Left kidney (tissue), 1 donor: ENCODE measurements at regions not wholly inside any gene's neighbourhood (a gene's known extent, or its start where the extent isn't known, plus 50 kb on each side); places are given as distances from the start of the nearest gene placed in this dataset.

Experiments
- DNase-seq: peaks from one replicate; pipeline ENCODE4 v3.0.0-alpha.2; 2013

DNA sequence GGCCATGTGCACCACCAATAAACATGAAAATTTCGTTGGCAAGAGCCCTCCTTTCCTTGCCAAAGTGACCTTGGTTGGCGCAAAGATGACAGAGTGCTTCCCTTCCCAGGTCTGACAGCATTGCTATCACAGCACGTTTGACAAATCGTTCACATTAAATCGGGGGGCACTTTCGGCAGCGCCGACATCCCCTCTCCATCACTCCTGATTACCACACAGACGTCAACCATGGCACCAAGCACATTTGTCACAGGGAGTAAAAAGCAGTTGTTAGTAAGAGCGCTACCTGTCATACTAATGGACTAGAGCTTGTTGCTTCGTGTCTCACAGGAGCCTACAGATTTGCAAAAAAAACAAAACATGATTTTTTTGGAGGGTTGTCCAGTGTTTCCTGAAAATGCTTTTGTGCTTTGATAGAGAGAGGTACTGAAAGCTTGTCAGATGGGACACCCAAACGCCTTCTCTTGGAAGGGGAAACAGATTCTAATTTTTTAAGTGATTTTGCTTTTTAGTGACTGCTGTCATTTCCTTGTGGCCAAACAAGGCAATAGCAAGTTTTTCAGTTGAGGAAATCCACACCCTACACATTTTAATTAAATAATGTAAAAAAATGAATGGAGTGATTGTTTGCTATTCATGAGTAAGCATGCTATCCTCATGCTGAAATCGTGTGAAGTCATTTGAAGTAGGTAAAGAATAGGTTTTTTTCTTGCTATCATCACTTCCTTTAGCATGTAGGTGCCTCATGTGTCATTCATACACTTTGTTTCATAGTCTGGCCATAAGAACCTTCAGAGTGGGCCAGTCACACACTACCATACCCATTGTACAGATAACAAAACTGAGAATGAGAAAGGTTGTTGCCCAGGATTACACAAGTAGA lies 682.8 kb upstream of the WWC1 start:
- no peak for DNase-seq

DNA sequence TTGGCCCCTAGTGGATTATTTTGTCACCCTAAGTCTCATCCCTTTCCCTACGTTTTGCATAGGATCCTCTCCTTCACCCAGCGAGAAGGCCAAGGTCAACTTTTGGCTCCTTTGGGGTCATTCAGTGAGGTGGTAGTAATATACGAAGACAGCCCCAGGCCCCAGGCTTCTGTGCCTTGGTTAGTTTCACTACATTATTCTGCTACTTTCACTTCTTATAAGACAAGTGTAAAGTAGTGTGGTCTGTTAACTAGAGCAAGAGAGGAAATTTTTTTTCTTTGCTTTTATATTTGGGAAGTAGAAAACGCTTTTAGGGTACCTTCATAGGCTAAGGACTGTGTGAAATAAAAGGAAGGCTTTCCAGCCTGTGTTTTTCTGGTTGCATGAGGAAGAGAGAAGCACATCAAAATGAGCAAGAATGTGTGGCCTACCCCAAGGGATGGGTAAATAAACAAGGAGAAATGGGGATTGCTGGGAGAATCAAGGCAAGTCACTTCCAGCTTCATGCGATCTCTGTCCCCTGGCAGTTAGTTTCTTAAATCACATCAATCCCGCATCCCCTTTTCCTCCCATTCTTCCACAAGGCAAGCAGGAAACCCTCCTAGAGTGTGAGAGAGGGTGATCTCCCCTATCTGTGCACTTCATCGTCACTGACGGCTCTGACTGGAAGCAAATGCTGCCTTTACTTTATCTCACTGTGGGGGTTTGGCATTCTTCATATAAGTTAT lies 677.0 kb upstream of the WWC1 start:
- DNase-seq: no peak

DNA sequence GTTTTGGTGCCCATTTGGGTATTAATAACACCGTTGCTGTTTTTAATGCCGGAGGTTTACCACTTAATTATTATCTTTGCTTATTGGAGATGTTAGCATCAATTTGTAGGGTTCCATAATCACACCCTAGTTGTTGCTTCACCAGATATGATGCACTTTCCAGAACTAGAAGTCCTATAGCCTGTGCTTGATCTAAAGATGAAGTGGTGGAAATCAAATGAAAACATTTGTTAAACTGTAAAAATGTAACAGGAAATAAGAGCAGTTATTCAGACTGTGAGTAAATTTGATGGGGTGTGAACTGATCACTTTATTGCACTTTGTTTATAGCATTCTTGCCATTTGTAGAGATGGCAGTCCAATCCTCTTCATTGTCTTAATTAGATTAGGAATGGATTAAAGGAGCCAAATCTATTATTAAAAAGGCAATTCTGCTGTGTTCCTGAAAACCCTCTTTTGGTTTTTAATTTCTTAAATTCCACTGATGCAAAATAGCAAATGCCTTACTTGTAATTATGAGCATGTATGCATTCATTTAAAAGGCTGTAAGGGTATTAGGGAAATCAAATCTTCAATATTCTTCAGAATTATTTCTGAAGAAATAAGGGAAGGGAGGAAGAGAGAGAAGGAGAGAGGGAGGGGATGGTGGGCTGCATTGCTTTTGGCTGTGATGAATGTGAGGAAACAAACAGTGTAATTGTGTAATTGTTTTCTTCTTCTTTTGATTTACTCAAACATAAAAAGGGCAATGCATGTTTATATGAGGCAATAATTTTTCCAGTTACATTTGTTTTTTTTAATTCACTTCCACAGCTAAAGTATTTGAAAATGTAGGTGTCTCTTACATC lies 675.2 kb upstream of the WWC1 start:
- DNase-seq: no peak

DNA sequence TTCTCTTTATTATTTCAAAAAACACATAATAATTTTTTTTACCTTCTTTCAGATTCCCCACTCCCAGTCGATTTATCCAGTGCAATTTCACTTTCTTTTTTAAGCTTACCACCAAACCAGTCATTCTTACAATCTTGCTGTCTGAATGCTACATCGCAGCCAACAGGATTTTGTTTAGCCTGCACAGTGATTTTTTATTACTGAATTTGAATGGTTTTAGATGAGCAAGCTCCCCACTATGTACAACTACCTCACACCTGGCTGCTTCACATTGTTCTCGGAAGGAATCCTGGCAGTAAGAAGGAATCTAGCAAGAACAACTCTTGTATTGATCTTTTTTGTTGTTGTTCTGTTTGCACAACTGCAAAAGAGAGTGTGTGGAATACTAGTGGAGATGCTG lies 668.1 kb upstream of the WWC1 start:
- no peak for DNase-seq

DNA sequence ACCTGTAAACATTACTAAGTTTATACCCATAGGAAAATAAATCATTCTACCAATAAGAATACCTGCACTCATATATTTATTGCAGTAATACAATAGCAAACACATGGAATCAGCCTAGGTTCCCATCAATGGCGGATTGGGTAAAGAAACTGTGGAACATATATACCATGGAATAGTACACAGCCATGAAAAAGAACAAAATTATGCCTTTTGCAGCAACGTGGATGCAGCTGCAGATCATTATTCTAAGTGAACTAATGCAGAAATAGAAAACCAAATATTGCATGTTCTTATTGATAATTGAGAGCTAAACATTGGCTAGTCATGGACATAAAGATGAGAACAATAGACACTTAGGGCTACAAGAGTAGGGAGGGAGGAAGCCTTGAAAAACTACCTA lies 667.4 kb upstream of the WWC1 start:
- DNase-seq: no peak

DNA sequence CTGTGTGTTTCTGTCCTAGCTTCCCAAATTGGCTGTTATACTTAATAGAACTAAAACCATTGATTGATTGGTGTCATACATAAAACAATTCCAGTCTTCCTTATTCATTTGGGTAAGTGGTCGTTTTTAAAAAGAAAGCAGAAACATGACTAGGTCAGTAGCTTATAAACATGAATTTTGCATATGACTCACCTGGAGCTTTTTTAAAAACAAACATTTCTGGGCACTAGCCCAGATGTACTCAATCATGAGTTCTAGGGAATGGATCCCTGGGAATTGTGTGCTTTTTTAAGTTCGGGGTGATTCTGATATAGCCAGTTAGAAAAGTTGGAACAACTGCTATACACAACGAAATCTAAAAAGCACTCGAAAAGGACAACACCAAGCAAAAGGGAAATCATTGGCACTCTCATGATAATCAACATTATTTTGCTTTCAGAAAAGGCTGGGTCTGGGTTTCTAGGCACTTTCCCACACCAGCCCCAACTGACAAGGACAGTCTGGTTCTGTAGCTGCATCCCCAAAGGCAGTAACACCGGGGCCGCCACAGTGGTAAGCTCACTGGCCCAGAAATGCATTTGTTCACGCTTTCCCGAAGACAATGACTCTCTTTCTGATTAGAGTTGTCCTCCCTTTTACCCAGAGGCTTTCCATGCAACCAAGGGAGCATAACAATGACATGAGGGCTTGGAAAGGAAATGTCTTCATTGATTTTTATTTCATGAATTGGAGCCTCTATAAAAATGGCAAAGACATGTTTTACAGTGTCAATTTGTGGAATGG lies 664.9 kb upstream of the WWC1 start:
- no peak for DNase-seq

DNA sequence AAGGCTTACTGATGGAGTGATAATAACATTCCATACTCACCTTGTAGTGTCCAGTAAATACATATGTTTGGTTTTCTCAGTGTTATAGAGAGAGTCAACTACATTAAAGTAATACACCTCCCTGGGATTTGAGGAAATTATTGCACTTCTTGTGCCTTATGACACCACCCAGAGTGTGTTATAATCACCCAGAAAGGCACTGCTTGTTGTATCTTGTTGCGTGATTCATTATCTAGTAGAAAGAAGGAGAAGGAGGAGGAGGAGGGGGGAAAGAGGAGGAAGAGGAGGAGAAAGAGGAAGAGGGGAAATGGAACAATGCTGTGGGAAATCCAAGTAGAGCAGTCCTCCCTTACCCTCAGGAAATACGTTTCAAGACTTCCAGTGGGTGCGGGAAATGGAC lies 661.8 kb upstream of the WWC1 start:
- DNase-seq: no peak

DNA sequence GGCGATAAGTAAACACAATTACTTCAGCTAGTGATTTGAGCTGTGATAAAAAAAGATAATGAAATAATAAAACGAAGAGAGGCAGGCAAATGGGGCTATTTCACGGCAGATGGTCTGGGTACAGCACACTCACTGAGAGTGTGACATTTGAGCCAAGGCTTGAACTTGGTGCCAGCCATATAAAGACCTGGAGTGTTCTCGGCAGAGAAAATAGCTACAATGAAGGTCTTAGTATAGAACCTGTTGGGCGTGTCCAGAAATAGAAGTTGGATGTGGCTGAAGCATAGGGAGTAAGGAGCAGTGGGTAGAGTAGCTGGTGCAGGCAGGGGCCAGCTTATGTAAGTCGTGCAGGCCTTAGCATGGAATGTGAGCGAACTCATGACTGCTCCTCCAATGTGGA lies 660.3 kb upstream of the WWC1 start:
- no peak for DNase-seq

DNA sequence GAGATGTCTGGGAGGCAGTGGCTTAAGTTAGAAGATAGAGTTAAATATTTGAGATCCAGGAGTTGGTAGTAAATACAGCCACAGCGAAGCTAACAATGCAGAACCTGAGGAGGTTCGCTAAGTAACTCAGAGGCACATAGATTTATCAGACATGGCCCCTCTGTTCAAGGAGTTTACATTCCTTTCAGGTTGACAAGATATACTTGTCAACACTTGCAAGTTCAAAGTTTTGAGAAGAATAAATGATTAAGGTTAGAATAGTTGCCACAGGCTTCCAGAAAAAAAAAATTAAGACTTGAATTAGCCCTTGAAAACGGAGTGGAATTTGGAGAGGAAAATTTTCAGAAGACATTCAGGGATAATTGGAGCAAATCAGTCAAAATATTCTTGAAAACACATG lies 658.3 kb upstream of the WWC1 start:
- no peak for DNase-seq

DNA sequence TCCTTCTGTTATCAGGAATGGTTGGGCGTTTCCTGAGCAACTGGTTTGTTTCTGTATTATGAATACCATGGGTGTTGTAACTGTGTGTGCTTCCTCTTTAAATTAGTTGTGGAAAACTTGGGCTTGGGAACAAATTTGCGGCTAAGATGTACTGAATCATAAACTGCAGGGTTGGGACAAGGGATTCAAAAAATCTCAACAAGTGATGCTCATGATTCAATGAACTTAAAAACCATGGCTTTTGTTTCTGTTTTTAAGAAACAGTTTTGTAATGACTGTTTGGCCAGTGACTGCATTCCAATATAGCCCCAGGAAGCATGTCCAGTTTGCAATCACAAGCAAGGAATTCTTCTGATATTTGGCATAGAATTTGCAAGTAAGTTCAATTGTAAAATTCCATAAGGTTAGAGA lies 657.5 kb upstream of the WWC1 start:
- no peak for DNase-seq

DNA sequence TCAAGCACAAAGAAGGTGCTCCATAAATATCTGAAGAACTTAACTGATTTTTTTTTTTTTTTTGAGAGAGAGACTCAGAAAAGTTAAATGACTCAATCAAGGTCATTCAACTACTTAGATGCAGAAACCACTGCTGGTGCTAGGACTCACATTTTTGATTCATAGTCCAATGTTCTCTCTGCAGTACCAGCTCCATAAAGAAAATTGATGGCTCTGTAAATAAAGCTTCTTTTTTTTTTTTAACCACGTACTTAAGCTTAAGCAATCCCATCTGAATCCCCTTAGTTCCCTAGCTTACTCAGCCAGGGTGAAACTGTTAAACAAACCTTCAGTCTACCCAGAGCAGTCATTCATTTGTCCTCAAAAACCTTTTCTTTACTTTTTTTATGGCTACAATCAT lies 657.0 kb upstream of the WWC1 start:
- DNase-seq: no peak

DNA sequence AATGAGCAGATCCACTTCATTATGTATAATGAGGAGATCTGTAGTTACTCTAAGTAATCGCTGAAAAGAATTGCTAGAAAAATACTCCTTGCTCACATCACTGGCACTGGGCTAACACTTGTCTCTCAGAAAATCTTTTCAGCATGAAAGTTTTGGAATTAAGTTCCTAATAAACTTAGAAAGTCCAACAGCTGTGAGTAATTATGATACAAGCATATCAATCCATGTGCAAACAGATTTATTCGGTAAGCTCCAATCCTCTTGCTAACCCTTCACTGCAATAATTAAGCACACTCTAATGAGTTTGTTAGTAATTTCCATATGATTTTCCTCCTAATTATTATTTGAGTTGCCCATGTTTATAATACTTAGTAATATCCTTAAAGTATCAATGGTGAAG lies 652.6 kb upstream of the WWC1 start:
- no peak for DNase-seq

DNA sequence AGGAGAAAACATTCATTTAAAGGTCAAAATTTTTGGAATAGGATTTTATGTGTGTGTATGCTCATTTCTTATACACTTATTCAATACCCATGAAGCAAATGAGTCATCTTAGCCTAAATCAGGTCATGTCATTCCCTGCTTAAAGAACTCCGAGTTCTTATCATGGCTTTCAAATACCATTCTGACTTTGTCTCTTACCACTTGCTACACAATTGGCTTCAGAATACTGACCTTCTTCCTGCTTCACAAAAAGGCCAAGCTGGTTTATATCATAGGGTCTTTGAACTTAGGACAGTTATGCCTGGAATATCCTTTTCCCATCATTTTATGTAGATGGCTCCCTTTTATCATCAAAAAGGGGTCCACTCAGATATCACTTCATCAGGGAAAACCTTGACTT lies 652.2 kb upstream of the WWC1 start:
- DNase-seq: no peak

DNA sequence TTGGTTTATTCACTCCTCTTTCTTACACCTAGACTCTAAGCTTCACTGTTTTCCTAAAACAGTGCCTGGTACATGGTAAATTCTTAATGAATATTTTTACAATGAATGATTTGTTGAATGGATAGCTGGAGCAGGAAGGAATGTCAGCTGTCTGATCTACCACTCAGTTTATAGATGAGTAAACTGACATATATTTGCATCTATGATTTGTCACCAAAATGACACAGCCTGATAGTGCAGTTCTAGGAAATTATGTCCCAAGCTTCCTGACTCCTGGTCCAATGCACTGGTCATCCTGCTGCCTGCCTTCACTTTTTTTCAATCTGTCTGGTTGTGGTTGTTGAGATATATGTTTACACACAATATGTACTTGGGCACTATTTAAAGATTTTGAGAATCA lies 651.7 kb upstream of the WWC1 start:
- DNase-seq: no peak

DNA sequence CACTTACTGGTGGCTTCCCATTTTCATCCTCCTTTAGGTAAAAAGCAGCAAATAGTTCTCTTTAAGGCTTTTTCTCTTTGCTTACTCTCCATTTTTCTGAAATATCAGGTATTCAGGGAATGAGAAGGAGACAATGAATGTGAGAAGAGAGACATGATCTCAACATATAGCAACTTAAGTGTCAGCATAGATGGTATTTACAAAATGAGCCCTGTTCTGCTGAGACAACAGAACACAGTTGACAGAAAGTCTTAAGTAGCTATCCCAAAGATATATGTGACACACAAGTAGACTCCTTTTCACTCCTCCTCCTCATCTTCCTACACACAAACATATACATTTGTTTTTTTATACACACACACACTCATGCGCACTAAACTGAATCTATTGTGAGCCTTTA lies 649.3 kb upstream of the WWC1 start:
- DNase-seq: no peak

DNA sequence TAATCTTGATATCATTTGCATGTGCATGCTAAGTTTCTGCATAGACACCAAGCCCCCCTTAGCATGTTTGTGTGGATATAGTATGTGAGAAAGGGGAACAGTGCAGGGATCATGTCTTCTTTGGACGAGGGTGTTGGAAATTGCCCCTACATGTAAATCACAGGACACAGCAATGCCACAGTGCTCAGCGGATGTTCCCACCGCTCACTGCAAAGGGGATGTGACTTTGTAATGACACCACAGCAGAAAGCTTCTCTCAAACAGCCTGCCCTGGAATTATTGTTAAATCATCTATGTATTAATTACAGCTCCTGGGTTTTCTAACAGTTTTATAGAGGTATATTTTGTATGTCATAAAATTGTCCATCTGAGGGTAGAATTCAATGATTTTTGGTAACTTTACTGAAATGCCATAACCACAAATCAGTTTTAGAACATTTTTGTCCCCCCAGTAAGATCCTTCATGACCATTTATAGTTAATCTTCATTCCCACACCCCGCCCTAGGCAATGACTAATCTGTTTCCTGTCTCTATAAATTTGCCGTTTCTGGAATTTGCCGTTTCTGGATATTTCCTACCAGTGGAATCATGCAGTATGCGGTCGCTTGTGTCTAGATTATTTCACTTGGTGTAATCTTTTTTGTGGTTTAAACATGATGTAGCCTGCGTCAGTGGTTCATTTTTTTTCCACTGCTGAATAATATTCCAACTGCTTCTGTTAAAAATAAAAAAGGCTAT lies 648.5 kb upstream of the WWC1 start:
- no peak for DNase-seq

DNA sequence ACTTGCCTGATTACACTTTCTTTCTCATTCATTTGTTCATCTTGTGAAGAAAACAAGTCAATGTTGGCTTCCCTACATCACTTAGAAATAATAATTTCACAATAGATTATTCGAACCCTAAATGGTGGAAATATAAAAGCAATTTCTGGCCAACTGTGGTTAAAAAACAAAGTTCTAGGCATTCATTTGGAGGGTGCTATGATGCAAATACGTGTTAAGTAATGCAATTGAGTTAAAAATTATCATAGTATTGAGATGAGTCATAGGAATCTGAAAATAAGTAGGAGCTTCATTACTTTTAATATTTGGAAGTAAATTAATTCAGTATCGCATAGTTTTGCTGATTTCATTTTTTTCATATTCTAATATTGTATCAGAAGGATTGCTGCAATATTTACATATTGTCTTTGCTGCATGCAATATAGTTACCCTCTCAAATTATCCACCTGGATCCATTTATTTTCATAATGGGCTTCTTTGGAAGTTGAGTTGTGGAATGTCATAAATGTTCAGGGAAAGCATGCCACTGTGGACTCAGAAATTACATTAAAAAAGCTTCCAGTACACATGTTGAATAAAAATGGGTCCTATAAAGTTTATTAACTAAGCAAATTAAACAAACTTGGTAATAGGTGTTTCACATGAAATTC lies 647.7 kb upstream of the WWC1 start:
- no peak for DNase-seq

DNA sequence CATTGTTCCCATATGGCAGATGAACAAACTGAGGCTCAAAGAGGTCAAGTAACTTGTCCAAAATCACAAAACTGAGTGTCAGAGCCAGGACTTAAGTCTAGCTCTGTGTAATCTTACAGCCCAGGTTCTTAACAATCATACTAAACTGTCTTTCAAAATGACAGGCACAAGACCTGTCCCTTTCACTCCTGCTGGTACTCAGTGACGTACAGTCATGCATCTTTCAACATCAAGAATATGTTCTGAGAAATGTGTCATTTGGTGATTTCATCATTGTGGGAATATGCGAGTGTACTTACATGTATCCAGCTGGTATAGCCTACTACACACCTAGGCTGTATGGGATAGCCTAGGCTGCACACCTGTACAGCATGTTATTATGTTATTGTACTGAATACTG lies 646.8 kb upstream of the WWC1 start:
- no peak for DNase-seq

DNA sequence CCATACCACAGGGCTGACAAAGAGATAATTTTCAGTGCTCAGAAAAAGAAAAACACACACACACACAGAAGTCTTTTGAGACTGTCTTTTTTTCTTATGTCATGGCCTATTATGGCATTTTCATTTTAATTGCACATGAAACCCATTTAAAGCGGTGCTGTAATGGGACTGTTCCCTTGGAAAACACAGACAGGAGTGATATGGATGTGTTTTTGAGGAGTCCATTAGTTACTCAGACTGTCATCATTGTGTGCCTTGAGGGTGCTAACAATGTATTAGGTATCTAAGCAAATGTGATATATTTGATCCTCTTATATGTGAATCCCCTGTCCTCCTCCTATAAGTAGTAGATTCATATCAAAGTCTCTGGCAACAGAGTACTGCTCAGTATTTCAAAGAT lies 642.0 kb upstream of the WWC1 start:
- no peak for DNase-seq

DNA sequence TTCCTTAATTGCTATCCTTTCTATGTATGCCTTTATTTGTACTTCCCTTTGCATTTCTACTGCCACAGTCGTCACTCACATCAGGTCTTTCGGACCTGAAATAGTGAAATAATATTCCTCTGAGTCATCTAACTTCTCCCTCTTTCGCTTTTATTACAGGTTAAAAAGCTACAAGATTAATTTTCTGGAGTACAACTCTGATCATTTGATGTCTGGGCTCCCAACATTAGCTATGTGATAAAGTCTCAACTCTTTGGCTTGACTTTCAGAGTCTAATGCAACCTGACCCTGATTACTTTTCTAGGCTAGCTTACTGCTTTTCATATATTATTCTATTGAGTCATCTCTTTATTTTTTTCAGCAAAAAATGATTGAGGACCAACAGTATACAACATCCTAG lies 638.8 kb upstream of the WWC1 start:
- no peak for DNase-seq

DNA sequence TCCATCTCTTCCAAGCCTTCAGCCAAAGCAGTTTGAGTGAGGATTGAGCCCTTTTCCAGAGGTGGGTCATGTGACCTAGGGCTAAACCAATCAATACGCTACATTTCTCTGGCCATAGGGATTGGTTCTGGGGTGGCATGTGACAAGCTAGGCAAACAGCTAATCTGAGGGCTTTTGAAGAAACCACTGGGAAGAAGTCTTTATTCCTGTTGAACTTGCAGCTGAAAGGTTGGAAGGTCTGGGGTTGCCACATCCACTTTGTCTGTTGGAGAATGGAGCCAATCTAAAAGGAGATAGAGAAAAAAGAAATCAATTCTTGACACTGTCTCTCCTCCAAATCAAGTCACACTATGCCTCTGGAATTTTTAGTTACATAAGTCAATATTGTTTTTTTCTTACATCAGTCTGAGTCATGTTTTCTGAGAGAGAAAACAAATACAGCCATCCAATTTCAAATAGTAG lies 637.8 kb upstream of the WWC1 start:
- no peak for DNase-seq
